B cell (primary cell): ENCODE measurements at regions not wholly inside any gene's neighbourhood (a gene's known extent, or its start where the extent isn't known, plus 50 kb on each side); places are given as distances from the start of the nearest gene placed in this dataset.

Experiments used
- EZH2 ChIP-seq: IDR thresholded peaks from 2 replicates; pipeline ENCODE4 v1.6.1; 2012; ENCODE audit warnings: borderline replicate concordance, low read depth, mild to moderate bottlenecking, moderate library complexity, low read length; ENCODE audit not compliant: insufficient read depth, poor library complexity, severe bottlenecking
- TF ChIP-seq, protein P1 (sequence below): fragments of 200-600 bp; IDR thresholded peaks from one replicate; pipeline ENCODE4 v1.8.0; 2022; ENCODE audit warnings: antibody characterized with exemption, mild to moderate bottlenecking

DNA sequence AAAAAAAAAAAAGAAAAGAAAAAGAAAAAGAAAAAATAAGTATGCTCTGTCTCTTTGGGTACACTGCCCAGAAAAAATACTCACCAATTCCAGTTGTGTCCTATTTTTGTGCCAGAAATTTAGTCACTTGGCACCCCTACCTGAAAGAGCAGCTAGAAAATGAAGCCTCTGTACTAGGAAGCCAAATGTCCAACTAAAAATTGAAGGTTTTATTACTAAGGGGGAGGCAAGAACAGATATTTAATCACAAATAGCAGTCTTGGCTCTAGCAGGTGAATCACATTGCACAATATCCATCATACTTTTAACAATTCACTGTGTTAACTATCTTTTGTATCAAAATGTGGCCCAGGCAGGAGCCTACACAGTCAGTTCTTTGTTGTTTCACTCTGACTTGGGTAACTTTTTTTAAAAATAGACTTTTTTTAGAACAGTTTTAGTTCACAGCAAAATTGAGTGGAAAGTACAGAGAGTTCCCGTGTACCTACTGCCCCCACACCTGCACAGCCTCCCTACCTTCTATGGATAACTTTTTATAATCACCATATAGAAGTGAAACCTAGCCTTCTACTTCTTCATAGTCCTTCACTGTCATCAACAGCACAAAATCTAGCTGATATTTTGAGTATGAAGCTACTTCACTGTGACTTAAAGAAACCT is 87.1 kb upstream of the ATF7IP start:
- TF ChIP-seq, protein P1, sequence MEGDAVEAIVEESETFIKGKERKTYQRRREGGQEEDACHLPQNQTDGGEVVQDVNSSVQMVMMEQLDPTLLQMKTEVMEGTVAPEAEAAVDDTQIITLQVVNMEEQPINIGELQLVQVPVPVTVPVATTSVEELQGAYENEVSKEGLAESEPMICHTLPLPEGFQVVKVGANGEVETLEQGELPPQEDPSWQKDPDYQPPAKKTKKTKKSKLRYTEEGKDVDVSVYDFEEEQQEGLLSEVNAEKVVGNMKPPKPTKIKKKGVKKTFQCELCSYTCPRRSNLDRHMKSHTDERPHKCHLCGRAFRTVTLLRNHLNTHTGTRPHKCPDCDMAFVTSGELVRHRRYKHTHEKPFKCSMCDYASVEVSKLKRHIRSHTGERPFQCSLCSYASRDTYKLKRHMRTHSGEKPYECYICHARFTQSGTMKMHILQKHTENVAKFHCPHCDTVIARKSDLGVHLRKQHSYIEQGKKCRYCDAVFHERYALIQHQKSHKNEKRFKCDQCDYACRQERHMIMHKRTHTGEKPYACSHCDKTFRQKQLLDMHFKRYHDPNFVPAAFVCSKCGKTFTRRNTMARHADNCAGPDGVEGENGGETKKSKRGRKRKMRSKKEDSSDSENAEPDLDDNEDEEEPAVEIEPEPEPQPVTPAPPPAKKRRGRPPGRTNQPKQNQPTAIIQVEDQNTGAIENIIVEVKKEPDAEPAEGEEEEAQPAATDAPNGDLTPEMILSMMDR: no peak
- no peak for TF ChIP-seq EZH2
